ENCODE measurements at regions not wholly inside any gene's neighbourhood (a gene's known extent, or its start where the extent isn't known, plus 50 kb on each side); places are given as distances from the start of the nearest gene placed in this dataset.

GRCh38 chr1:38777464-38777957, 82.1 kb downstream of the RRAGC start:
- H3K36me3 Mint-ChIP-seq (ENCODE audit: unreplicated experiment): no peaks in the 10 kb centered on the region
- no peak overlapping the region for H3K4me3 Mint-ChIP-seq (ENCODE audit: unreplicated experiment)
- no peaks in the 10 kb centered on the region for H3K9me3 Mint-ChIP-seq (ENCODE audit: unreplicated experiment)
- DNase-seq (ENCODE audit: extremely low spot score, unreplicated experiment): no peak
- TF ChIP-seq, protein P1, sequence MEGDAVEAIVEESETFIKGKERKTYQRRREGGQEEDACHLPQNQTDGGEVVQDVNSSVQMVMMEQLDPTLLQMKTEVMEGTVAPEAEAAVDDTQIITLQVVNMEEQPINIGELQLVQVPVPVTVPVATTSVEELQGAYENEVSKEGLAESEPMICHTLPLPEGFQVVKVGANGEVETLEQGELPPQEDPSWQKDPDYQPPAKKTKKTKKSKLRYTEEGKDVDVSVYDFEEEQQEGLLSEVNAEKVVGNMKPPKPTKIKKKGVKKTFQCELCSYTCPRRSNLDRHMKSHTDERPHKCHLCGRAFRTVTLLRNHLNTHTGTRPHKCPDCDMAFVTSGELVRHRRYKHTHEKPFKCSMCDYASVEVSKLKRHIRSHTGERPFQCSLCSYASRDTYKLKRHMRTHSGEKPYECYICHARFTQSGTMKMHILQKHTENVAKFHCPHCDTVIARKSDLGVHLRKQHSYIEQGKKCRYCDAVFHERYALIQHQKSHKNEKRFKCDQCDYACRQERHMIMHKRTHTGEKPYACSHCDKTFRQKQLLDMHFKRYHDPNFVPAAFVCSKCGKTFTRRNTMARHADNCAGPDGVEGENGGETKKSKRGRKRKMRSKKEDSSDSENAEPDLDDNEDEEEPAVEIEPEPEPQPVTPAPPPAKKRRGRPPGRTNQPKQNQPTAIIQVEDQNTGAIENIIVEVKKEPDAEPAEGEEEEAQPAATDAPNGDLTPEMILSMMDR (IDR thresholded peaks at IDR 0.05): no peak
- no peaks in the 10 kb centered on the region for H3K4me1 Mint-ChIP-seq (ENCODE audit: unreplicated experiment)
- H3K27me3 Mint-ChIP-seq (ENCODE audit: unreplicated experiment): peaks cover 12% of the 10 kb centered on the region
- no peak overlapping the region for H3K27ac Mint-ChIP-seq (ENCODE audit: unreplicated experiment)

DNA sequence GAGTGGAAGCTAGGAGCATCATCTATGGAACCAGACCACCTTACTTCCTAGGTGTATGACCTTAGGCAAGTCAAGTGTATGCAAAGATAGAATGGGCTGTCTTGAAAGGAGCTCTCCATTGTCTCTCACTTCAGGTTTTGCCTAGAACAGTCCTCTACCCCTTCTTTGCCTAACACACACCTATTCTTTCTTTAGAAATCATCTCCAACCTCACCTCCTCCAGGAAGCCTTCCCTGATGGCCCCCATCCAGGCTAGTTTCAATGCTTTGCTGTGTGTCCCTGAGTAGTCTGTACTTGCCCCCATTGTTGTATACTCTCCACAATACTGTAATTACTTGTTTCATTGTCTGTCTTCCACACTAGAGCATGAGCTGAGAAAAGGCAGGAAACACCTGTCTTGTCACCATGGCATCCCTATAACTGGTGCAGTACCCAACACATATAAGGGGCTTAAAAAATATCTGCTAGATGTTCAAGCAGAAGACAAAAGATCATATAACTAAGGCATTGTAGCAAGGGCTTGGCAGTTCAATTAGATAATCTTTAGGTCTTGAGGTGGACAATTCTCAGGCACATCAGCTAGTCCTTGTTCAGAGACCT, 83.0 kb downstream of the RRAGC start:
- H3K9me3 Mint-ChIP-seq (ENCODE audit: unreplicated experiment): no peaks in the 10 kb centered on the region
- H3K4me1 Mint-ChIP-seq (ENCODE audit: unreplicated experiment): peaks cover under 1% of the 10 kb centered on the region
- peaks cover 2% of the 10 kb centered on the region for H3K27me3 Mint-ChIP-seq (ENCODE audit: unreplicated experiment)
- TF ChIP-seq, protein P1 (IDR thresholded peaks at IDR 0.05): no peak
- H3K36me3 Mint-ChIP-seq (ENCODE audit: unreplicated experiment): no peaks in the 10 kb centered on the region
- no peak overlapping the region for H3K4me3 Mint-ChIP-seq (ENCODE audit: unreplicated experiment)
- H3K27ac Mint-ChIP-seq (ENCODE audit: unreplicated experiment): no peak overlapping the region
- DNase-seq (ENCODE audit: extremely low spot score, unreplicated experiment): no peak

- no peaks in the 10 kb centered on the region for H3K36me3 Mint-ChIP-seq (ENCODE audit: unreplicated experiment)
- H3K27ac Mint-ChIP-seq (ENCODE audit: unreplicated experiment): no peak overlapping the region
- TF ChIP-seq, protein P1 (IDR thresholded peaks at IDR 0.05): no peak
- no peak for DNase-seq (ENCODE audit: extremely low spot score, unreplicated experiment)
- H3K9me3 Mint-ChIP-seq (ENCODE audit: unreplicated experiment): no peaks in the 10 kb centered on the region
- peaks cover 5% of the 10 kb centered on the region for H3K4me1 Mint-ChIP-seq (ENCODE audit: unreplicated experiment)
- H3K4me3 Mint-ChIP-seq (ENCODE audit: unreplicated experiment): no peak overlapping the region
- H3K27me3 Mint-ChIP-seq (ENCODE audit: unreplicated experiment): peaks cover 2% of the 10 kb centered on the region
Measured at GRCh38 chr1:38775175-38775845, 84.3 kb downstream of the RRAGC start.

GRCh38 chr1:38773483-38773882, 86.1 kb downstream of the RRAGC start:
- Mint-ChIP-seq H3K4me3 (ENCODE audit: unreplicated experiment) (no peak overlapping the region), H3K4me1 (ENCODE audit: unreplicated experiment) (peaks cover 5% of the 10 kb centered on the region), H3K27me3 (ENCODE audit: unreplicated experiment) (peaks cover 4% of the 10 kb centered on the region), H3K9me3 (ENCODE audit: unreplicated experiment) (no peaks in the 10 kb centered on the region), H3K27ac (ENCODE audit: unreplicated experiment) (no peak overlapping the region), H3K36me3 (ENCODE audit: unreplicated experiment) (no peaks in the 10 kb centered on the region)
- TF ChIP-seq, protein P1 (IDR thresholded peaks at IDR 0.05): no peak
- DNase-seq (ENCODE audit: extremely low spot score, unreplicated experiment): no peak

DNA sequence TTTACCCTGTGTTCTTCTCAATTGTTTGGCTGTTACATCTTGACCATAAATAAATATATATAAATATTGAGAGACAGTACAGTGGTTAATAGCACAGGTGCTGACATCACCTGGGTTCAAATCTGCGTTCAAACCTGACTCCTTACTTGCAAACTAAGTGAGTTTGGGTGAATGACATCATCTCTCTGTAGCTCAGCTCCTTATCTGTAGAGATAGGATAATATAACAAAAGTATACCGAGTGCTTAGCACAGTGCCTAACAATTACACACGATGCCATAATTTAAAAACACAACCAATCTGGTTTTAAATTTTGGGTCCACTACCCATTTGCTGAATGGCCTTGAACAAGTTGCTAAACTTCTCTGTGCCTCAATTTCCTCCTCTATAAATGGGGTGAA, 86.6 kb downstream of the RRAGC start:
- Mint-ChIP-seq H3K27ac (ENCODE audit: unreplicated experiment) (no peak overlapping the region), H3K27me3 (ENCODE audit: unreplicated experiment) (peaks cover 9% of the 10 kb centered on the region), H3K4me3 (ENCODE audit: unreplicated experiment) (no peak overlapping the region), H3K9me3 (ENCODE audit: unreplicated experiment) (no peaks in the 10 kb centered on the region), H3K4me1 (ENCODE audit: unreplicated experiment) (peaks cover 5% of the 10 kb centered on the region), H3K36me3 (ENCODE audit: unreplicated experiment) (no peaks in the 10 kb centered on the region)
- TF ChIP-seq, protein P1 (IDR thresholded peaks at IDR 0.05): no peak
- DNase-seq (ENCODE audit: extremely low spot score, unreplicated experiment): no peak

Measured in osteocyte (in vitro differentiated cells).